HAP-1 (cell line): ENCODE measurements at regions not wholly inside any gene's neighbourhood (a gene's known extent, or its start where the extent isn't known, plus 50 kb on each side); places are given as distances from the start of the nearest gene placed in this dataset.
A peak's percentile ranks its signal among the peaks of the same experiment; 100 is the strongest.

ENCODE experiments used
- DNase-seq, 2 experiments: peaks; one replicate each; pipeline ENCODE4 v3.0.0-alpha.2; 2016 to 2020; ENCODE audit warnings: low spot score in 2 of 2
- H3K27me3 ChIP-seq: fragments of 250-450 bp; sonication (Bioruptor Pico); 2 replicates; pipeline ENCODE4 v1.5.1; 2020; ENCODE audit warnings: low read depth, mild to moderate bottlenecking, moderate library complexity
- H3K36me3 ChIP-seq: fragments of 250-450 bp; sonication (Bioruptor Pico); replicated peaks from 2 replicates; pipeline ENCODE4 v1.5.1; 2020; ENCODE audit warnings: mild to moderate bottlenecking
- H3K4me1 ChIP-seq: fragments of 250-450 bp; sonication (Bioruptor Pico); 2 replicates; pipeline ENCODE4 v1.5.1; 2020; ENCODE audit warnings: mild to moderate bottlenecking
- H3K4me3 ChIP-seq: fragments of 250-450 bp; sonication (Bioruptor Pico); 2 replicates; pipeline ENCODE4 v1.5.1; 2020; ENCODE audit warnings: mild to moderate bottlenecking, moderate library complexity
- H3K9me3 ChIP-seq: fragments of 250-450 bp; sonication (Bioruptor Pico); 2 replicates; pipeline ENCODE4 v1.5.1; 2020; ENCODE audit warnings: mild to moderate bottlenecking, moderate library complexity
- in situ Hi-C: fragments of 300-500 bp; cut with MboI; formaldehyde crosslinking; loops from 3 replicates; pipeline ENCODE4 v1.14.3; 2020; ENCODE audit warnings: low sequenced_read_pairs, inconsistent platforms, mixed read lengths

GRCh38 chr14:65219353-65219752 is 117.0 kb upstream of the MAX start:
- Histone ChIP-seq H3K4me1 (peaks cover 9% of the 10 kb centered on the region), H3K4me3 (no peak overlapping the region), H3K9me3 (no peaks in the 10 kb centered on the region), H3K27me3 (no peaks in the 10 kb centered on the region), H3K36me3 (no peaks in the 10 kb centered on the region)
- no peak for DNase-seq
- in situ Hi-C loops, result no loop called here

- Histone ChIP-seq H3K9me3 (no peaks in the 10 kb centered on the region), H3K4me3 (no peak overlapping the region), H3K4me1 (peaks cover 36% of the 10 kb centered on the region), H3K36me3 (no peaks in the 10 kb centered on the region), H3K27me3 (no peaks in the 10 kb centered on the region)
- peak; percentile 41 to 76 for DNase-seq
- in situ Hi-C loops, result loop anchor here (10.0 kb wide), 1 partner anchor 182 kb away; no protein-coding TSS in a partner anchor
These were observed 120.1 kb upstream of the MAX start for GRCh38 chr14:65222440-65222858.

GRCh38 chr14:65223636-65224035 is 121.3 kb upstream of the MAX start:
- H3K27me3 ChIP-seq, result no peaks in the 10 kb centered on the region
- no peak overlapping the region for H3K4me3 ChIP-seq
- in situ Hi-C loops, result loop anchor here (10.0 kb wide), 1 partner anchor 181 kb away; no protein-coding TSS in a partner anchor
- DNase-seq, result no peak
- no peaks in the 10 kb centered on the region for H3K9me3 ChIP-seq
- peaks cover 46% of the 10 kb centered on the region for H3K4me1 ChIP-seq
- H3K36me3 ChIP-seq, result no peaks in the 10 kb centered on the region

GRCh38 chr14:65224799-65225198 is 122.5 kb upstream of the MAX start:
- no peaks in the 10 kb centered on the region for H3K9me3 ChIP-seq
- no peak for DNase-seq
- H3K27me3 ChIP-seq, result no peaks in the 10 kb centered on the region
- H3K4me1 ChIP-seq, result peaks cover 56% of the 10 kb centered on the region
- H3K4me3 ChIP-seq, result no peak overlapping the region
- in situ Hi-C loops, result loop anchor here (10.0 kb wide), 1 partner anchor 180 kb away; no protein-coding TSS in a partner anchor
- no peaks in the 10 kb centered on the region for H3K36me3 ChIP-seq

GRCh38 chr14:65225299-65226159 is 123.2 kb upstream of the MAX start:
- Histone ChIP-seq H3K4me3 (no peak overlapping the region), H3K9me3 (no peaks in the 10 kb centered on the region), H3K36me3 (no peaks in the 10 kb centered on the region), H3K4me1 (peaks cover 64% of the 10 kb centered on the region), H3K27me3 (no peaks in the 10 kb centered on the region)
- in situ Hi-C loops, result loop anchor here (10.0 kb wide), 1 partner anchor 179 kb away; no protein-coding TSS in a partner anchor
- DNase-seq, result peak; percentile 59 to 76

GRCh38 chr14:65226824-65227604 is 124.7 kb upstream of the MAX start:
- Histone ChIP-seq H3K36me3 (no peaks in the 10 kb centered on the region), H3K9me3 (no peaks in the 10 kb centered on the region), H3K4me3 (no peak overlapping the region), H3K4me1 (peaks cover 78% of the 10 kb centered on the region), H3K27me3 (no peaks in the 10 kb centered on the region)
- peak; percentile 57 to 93 for DNase-seq
- in situ Hi-C loops, result loop anchor here (10.0 kb wide), 1 partner anchor 178 kb away; no protein-coding TSS in a partner anchor

GRCh38 chr14:65228436-65228835 is 126.1 kb upstream of the MAX start:
- no peak overlapping the region for H3K4me3 ChIP-seq
- H3K36me3 ChIP-seq, result no peaks in the 10 kb centered on the region
- H3K4me1 ChIP-seq, result peaks cover 69% of the 10 kb centered on the region
- H3K9me3 ChIP-seq, result no peaks in the 10 kb centered on the region
- no peak for DNase-seq
- in situ Hi-C loops, result loop anchor here (10.0 kb wide), 1 partner anchor 176 kb away; no protein-coding TSS in a partner anchor
- no peaks in the 10 kb centered on the region for H3K27me3 ChIP-seq

- Histone ChIP-seq H3K4me3 (peak overlapping the region; percentile 5), H3K36me3 (no peaks in the 10 kb centered on the region), H3K27me3 (no peaks in the 10 kb centered on the region), H3K4me1 (peaks cover 69% of the 10 kb centered on the region), H3K9me3 (no peaks in the 10 kb centered on the region)
- DNase-seq, result peak in 1 of 2 experiments; percentile 92
- in situ Hi-C loops, result loop anchor here (10.0 kb wide), 1 partner anchor 176 kb away; no protein-coding TSS in a partner anchor
These were observed 126.8 kb upstream of the MAX start for GRCh38 chr14:65228956-65229747.

- peak; percentile 91 to 92 for DNase-seq
These were observed 127.7 kb upstream of the MAX start for GRCh38 chr14:65229748-65230728.

GRCh38 chr14:65231286-65231980 is 129.1 kb upstream of the MAX start:
- no peaks in the 10 kb centered on the region for H3K36me3 ChIP-seq
- in situ Hi-C loops, result no loop called here
- peaks cover 51% of the 10 kb centered on the region for H3K4me1 ChIP-seq
- no peak overlapping the region for H3K4me3 ChIP-seq
- DNase-seq, result peak in 1 of 2 experiments; percentile 55
- no peaks in the 10 kb centered on the region for H3K9me3 ChIP-seq
- H3K27me3 ChIP-seq, result no peaks in the 10 kb centered on the region

More at GRCh38 chr14:65229748-65230728, 127.7 kb upstream of the MAX start:
- no peaks in the 10 kb centered on the region for H3K36me3 ChIP-seq
- peak overlapping the region; percentile 5 for H3K4me3 ChIP-seq
- peaks cover 65% of the 10 kb centered on the region for H3K4me1 ChIP-seq
- in situ Hi-C loops, result loop anchor here (10.0 kb wide), 1 partner anchor 175 kb away; no protein-coding TSS in a partner anchor
- no peaks in the 10 kb centered on the region for H3K27me3 ChIP-seq
- H3K9me3 ChIP-seq, result no peaks in the 10 kb centered on the region

- peaks cover 44% of the 10 kb centered on the region for H3K4me1 ChIP-seq
- no peak overlapping the region for H3K4me3 ChIP-seq
- H3K9me3 ChIP-seq, result no peaks in the 10 kb centered on the region
- no peaks in the 10 kb centered on the region for H3K36me3 ChIP-seq
- no peak for DNase-seq
- in situ Hi-C loops, result no loop called here
- H3K27me3 ChIP-seq, result no peaks in the 10 kb centered on the region
These were observed 132.5 kb upstream of the MAX start for GRCh38 chr14:65234752-65235361.
